ENCODE measurements at regions not wholly inside any gene's neighbourhood (a gene's known extent, or its start where the extent isn't known, plus 50 kb on each side); places are given as distances from the start of the nearest gene placed in this dataset.
"Not testable (repeated sequence)": the region's sequence is repeated elsewhere in the genome, so short reads cannot be mapped to it uniquely, and the experiment has no call there.

- ATAC-seq (ENCODE audit: low FRiP score) = no peak
- TF ChIP-seq, protein P1, sequence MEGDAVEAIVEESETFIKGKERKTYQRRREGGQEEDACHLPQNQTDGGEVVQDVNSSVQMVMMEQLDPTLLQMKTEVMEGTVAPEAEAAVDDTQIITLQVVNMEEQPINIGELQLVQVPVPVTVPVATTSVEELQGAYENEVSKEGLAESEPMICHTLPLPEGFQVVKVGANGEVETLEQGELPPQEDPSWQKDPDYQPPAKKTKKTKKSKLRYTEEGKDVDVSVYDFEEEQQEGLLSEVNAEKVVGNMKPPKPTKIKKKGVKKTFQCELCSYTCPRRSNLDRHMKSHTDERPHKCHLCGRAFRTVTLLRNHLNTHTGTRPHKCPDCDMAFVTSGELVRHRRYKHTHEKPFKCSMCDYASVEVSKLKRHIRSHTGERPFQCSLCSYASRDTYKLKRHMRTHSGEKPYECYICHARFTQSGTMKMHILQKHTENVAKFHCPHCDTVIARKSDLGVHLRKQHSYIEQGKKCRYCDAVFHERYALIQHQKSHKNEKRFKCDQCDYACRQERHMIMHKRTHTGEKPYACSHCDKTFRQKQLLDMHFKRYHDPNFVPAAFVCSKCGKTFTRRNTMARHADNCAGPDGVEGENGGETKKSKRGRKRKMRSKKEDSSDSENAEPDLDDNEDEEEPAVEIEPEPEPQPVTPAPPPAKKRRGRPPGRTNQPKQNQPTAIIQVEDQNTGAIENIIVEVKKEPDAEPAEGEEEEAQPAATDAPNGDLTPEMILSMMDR (IDR thresholded peaks at IDR 0.05) = no peak
Measured at GRCh38 chr14:58772794-58773620, 135.2 kb downstream of the DACT1 start.

GRCh38 chr14:58774531-58774930 lies 136.8 kb downstream of the DACT1 start:
- DNase-seq (ENCODE audit: low spot score) = no peak
- TF ChIP-seq, protein P1 (IDR thresholded peaks at IDR 0.05) = no peak
- ATAC-seq (ENCODE audit: low FRiP score) = no peak

More at GRCh38 chr14:58772794-58773620, 135.2 kb downstream of the DACT1 start:
- DNase-seq (ENCODE audit: low spot score) = no peak

- not testable (repeated sequence) for DNase-seq (ENCODE audit: low spot score); ATAC-seq (ENCODE audit: low FRiP score)
Measured at GRCh38 chr14:58775130-58775529, 137.4 kb downstream of the DACT1 start.

GRCh38 chr14:58776516-58776915 lies 138.8 kb downstream of the DACT1 start:
- ATAC-seq (ENCODE audit: low FRiP score) = no peak
- no peak for DNase-seq (ENCODE audit: low spot score)
- TF ChIP-seq, protein P1 (IDR thresholded peaks at IDR 0.05) = no peak

GRCh38 chr14:58777541-58777979 lies 139.8 kb downstream of the DACT1 start:
- no peak for DNase-seq (ENCODE audit: low spot score)
- TF ChIP-seq, protein P1 (IDR thresholded peaks at IDR 0.05) = no peak
- ATAC-seq (ENCODE audit: low FRiP score) = no peak

DNA sequence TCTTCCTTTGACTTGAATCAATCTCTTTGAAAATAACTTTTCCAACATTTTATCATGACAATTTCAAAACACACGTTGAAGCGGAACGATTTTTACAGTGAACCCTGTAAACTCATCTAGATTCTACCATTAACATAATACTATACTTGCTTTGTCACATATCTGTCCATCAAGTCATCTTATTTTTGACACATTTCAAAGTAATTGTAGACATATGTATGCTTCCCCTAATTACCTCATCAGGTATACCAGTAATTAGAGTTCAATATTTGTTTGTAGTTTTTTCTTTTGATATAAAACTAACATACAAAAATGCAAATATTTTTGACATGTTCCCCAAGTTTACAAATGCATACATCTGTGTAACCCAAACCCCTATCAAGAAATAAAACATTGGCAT lies 140.4 kb downstream of the DACT1 start:
- ATAC-seq (ENCODE audit: low FRiP score) (no peak), DNase-seq (ENCODE audit: low spot score) (no peak)
- TF ChIP-seq, protein P1 (IDR thresholded peaks at IDR 0.05) = no peak

- no peak for DNase-seq (ENCODE audit: low spot score)
- TF ChIP-seq, protein P1 (IDR thresholded peaks at IDR 0.05) = no peak
- no peak for ATAC-seq (ENCODE audit: low FRiP score)
Measured at GRCh38 chr14:58779376-58779775, 141.6 kb downstream of the DACT1 start.

All from omental fat pad (tissue), 3 donors.